ENCODE measurements at regions not wholly inside any gene's neighbourhood (a gene's known extent, or its start where the extent isn't known, plus 50 kb on each side); places are given as distances from the start of the nearest gene placed in this dataset.

DNA sequence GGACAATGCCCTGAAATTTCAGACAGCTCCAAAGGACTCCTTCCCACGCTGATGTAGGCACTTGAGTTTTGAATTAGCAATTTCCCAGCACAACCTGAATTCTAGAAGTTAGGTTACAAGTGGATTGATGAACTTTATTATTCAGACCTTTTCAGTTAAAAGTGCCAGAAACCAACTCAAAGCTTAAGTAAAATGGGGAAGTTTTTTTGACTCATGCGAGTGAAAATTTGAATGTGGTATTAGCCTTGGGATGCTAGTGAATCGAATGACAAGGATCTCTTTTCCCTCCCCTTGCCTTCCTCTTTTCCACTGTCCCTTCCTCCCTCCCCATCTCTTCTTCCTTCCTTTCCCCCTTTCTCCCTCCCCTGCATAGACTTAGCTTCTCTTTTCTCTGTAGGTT, 295.1 kb upstream of the PROK2 start:
- Histone ChIP-seq H3K23ac (ENCODE audit: insufficient read length, low read depth, low read length) (no peak overlapping the region), H4K20me1 (ENCODE audit: control insufficient read depth, insufficient read depth, insufficient read length) (no peaks in the 10 kb centered on the region), H3T11ph (ENCODE audit: low read length) (no peak overlapping the region), H2BK15ac (ENCODE audit: low read depth, low read length) (no peak overlapping the region), H3K79me1 (ENCODE audit: insufficient read depth, low read depth, low read length, poor library complexity, severe bottlenecking) (no peaks in the 10 kb centered on the region), H3K23me2 (ENCODE audit: insufficient read length, low read depth, low read length, poor library complexity, severe bottlenecking) (no peaks in the 10 kb centered on the region), H3K9me3 (ENCODE audit: control insufficient read depth, low read depth, low read length) (peaks cover 8% of the 10 kb centered on the region), H4K5ac (ENCODE audit: insufficient read length, low read depth, low read length) (no peak overlapping the region), H3K27me3 (ENCODE audit: insufficient read depth, low read length) (no peaks in the 10 kb centered on the region), H2BK120ac (ENCODE audit: low read depth, low read length, poor library complexity, severe bottlenecking) (no peak overlapping the region), H2AK5ac (ENCODE audit: insufficient read length, low read length) (no peak overlapping the region), H3K79me2 (ENCODE audit: insufficient read depth, low read length) (no peaks in the 10 kb centered on the region), H2BK20ac (ENCODE audit: low read depth, low read length, poor library complexity, severe bottlenecking) (no peak overlapping the region), H4K91ac (ENCODE audit: insufficient read length, low read depth, low read length) (no peak overlapping the region), H3K4me2 (ENCODE audit: insufficient read depth, insufficient read length, low read length) (no peak overlapping the region), H3K27ac (ENCODE audit: insufficient read length, low read depth, low read length) (no peak overlapping the region), H4K8ac (replicated peaks; ENCODE audit: insufficient read length, low read depth, low read length) (no peak overlapping the region), H3K4ac (ENCODE audit: low read depth, low read length) (no peak overlapping the region), H3K56ac (ENCODE audit: insufficient read length, low read depth, low read length) (no peak overlapping the region), H3K4me1 (ENCODE audit: insufficient read depth, low read length) (peaks cover 5% of the 10 kb centered on the region; the same call in 1 of the 2 replicates), H3K14ac (ENCODE audit: insufficient read depth, low read length) (no peak overlapping the region), H3K18ac (ENCODE audit: insufficient read length, low read depth, low read length) (no peak overlapping the region), H2BK12ac (ENCODE audit: insufficient read length, low read depth, low read length) (no peak overlapping the region), H2AFZ (ENCODE audit: low read length) (no peak overlapping the region), H3K9ac (ENCODE audit: extremely low read depth, insufficient read length, low read length) (no peak overlapping the region), H2BK5ac (ENCODE audit: insufficient read length, low read length) (no peak overlapping the region)
- TF ChIP-seq, protein P1, sequence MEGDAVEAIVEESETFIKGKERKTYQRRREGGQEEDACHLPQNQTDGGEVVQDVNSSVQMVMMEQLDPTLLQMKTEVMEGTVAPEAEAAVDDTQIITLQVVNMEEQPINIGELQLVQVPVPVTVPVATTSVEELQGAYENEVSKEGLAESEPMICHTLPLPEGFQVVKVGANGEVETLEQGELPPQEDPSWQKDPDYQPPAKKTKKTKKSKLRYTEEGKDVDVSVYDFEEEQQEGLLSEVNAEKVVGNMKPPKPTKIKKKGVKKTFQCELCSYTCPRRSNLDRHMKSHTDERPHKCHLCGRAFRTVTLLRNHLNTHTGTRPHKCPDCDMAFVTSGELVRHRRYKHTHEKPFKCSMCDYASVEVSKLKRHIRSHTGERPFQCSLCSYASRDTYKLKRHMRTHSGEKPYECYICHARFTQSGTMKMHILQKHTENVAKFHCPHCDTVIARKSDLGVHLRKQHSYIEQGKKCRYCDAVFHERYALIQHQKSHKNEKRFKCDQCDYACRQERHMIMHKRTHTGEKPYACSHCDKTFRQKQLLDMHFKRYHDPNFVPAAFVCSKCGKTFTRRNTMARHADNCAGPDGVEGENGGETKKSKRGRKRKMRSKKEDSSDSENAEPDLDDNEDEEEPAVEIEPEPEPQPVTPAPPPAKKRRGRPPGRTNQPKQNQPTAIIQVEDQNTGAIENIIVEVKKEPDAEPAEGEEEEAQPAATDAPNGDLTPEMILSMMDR (conservative IDR thresholded peaks at IDR 0.05) = no peak
- no peak overlapping the region for H3K27ac Mint-ChIP-seq
- peaks cover 14 to 25% (median 19%) of the 10 kb centered on the region in 3 experiments for H3K36me3 Mint-ChIP-seq (ENCODE audit: insufficient read depth in 1 of 3, low read depth in 3 of 3)
- no CpG with 5 or more reads among the region's 3 CpGs for WGBS (ENCODE audit: extremely low coverage, insufficient read length, low lambda C conversion rate)
- H3K27me3 Mint-ChIP-seq (ENCODE audit: low read depth) = peaks cover 4% of the 10 kb centered on the region
- no peak overlapping the region for H3K4me3 Mint-ChIP-seq
- H3K9me3 Mint-ChIP-seq = peaks cover 21 to 26% of the 10 kb centered on the region in 2 experiments
- H3K4me1 Mint-ChIP-seq = peaks cover 39 to 40% of the 10 kb centered on the region in 2 experiments
- DNase-seq = no peak

All from H9 (cell line).